Ishikawa (cell line): ENCODE measurements at regions not wholly inside any gene's neighbourhood (a gene's known extent, or its start where the extent isn't known, plus 50 kb on each side); places are given as distances from the start of the nearest gene placed in this dataset.

ENCODE experiments used
- EGR1 ChIP-seq: IDR thresholded peaks from 2 replicates; pipeline ENCODE4 v1.6.1; 2012
- FOXM1 ChIP-seq: IDR thresholded peaks from 2 replicates; pipeline ENCODE4 v1.6.1; 2012; ENCODE audit warnings: low read depth, borderline replicate concordance
- MAX ChIP-seq: IDR thresholded peaks from 2 replicates; pipeline ENCODE4 v1.6.1; 2012
- NFIC ChIP-seq: IDR thresholded peaks from 2 replicates; pipeline ENCODE4 v1.6.1; 2012
- RAD21 ChIP-seq: IDR thresholded peaks from 2 replicates; pipeline ENCODE4 v1.6.1; 2012; ENCODE audit warnings: low read depth
- REST ChIP-seq: IDR thresholded peaks from 2 replicates; pipeline ENCODE4 v1.6.1; 2012; ENCODE audit warnings: low read depth, mild to moderate bottlenecking
- TCF12 ChIP-seq: IDR thresholded peaks from 2 replicates; pipeline ENCODE4 v1.6.1; 2012; ENCODE audit warnings: low read depth
- USF1 ChIP-seq: IDR thresholded peaks from 2 replicates; pipeline ENCODE4 v1.6.1; 2012
- YY1 ChIP-seq: IDR thresholded peaks from 2 replicates; pipeline ENCODE4 v1.6.1; 2012; ENCODE audit warnings: low read depth
- ZBTB7A ChIP-seq: IDR thresholded peaks from 2 replicates; pipeline ENCODE4 v1.6.1; 2012; ENCODE audit warnings: low read depth

DNA sequence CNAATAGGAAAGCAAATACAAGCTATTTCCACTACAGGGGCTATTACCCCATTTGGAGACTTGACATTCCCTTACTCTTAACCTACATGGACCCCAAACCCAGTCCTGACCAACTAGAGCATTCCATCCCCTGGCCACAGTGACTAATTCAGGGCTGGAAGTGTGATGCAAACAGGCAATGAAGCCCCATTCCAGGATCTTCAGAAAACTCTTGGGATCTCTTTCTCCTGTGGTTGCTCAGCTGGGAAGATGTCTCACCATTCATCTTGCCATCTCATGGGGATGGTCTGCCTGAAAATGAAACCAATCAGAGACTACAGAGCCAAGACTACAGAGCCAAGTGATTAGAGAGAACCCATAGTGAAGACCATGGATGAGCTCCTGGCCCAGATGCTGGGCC is 206.2 kb downstream of the ZNF365 start:
- TF ChIP-seq RAD21 (no peak), YY1 (no peak), MAX (no peak), NFIC (no peak), ZBTB7A (no peak), EGR1 (no peak), REST (no peak), USF1 (no peak), FOXM1 (no peak), TCF12 (no peak)
